Stimulated activated CD4-positive, alpha-beta T cell treated with anti-CD3 and anti-CD28 coated beads, Interleukin-2, amount 100 ng/mL, for 48 hours (primary cell): ENCODE measurements at regions not wholly inside any gene's neighbourhood (a gene's known extent, or its start where the extent isn't known, plus 50 kb on each side); places are given as distances from the start of the nearest gene placed in this dataset.

ENCODE experiments used
- DNase-seq, 2 donors: peaks; one replicate each; pipeline ENCODE4 v3.0.0-alpha.2; 2020

- DNase-seq, result no peak
These were observed 88.3 kb upstream of the ST8SIA2 start for GRCh38 chr15:92305343-92305742.

GRCh38 chr15:92306663-92307062 is 87.0 kb upstream of the ST8SIA2 start:
- no peak for DNase-seq

- no peak for DNase-seq
These were observed 78.5 kb upstream of the ST8SIA2 start for GRCh38 chr15:92315144-92315543.

- DNase-seq, result no peak
These were observed 78.0 kb upstream of the ST8SIA2 start for GRCh38 chr15:92315595-92316211.

- DNase-seq, result no peak
These were observed 76.9 kb upstream of the ST8SIA2 start for GRCh38 chr15:92316586-92317295.

- no peak for DNase-seq
These were observed 73.5 kb upstream of the ST8SIA2 start for GRCh38 chr15:92320012-92320699.

GRCh38 chr15:92322566-92323355 is 70.9 kb upstream of the ST8SIA2 start:
- DNase-seq, result no peak

GRCh38 chr15:92323525-92323924 is 70.2 kb upstream of the ST8SIA2 start:
- DNase-seq, result no peak

GRCh38 chr15:92324101-92324963 is 69.3 kb upstream of the ST8SIA2 start:
- no peak for DNase-seq

GRCh38 chr15:92326236-92326635 is 67.4 kb upstream of the ST8SIA2 start:
- no peak for DNase-seq

- DNase-seq, result no peak
These were observed 66.6 kb upstream of the ST8SIA2 start for GRCh38 chr15:92327033-92327432.

GRCh38 chr15:92328207-92328606 is 65.5 kb upstream of the ST8SIA2 start:
- DNase-seq, result no peak

- DNase-seq, result no peak
These were observed 61.4 kb upstream of the ST8SIA2 start for GRCh38 chr15:92332125-92332899.

- DNase-seq, result no peak
These were observed 60.0 kb upstream of the ST8SIA2 start for GRCh38 chr15:92333709-92334108.

- no peak for DNase-seq
These were observed 57.2 kb upstream of the ST8SIA2 start for GRCh38 chr15:92336419-92336987.

- DNase-seq, result no peak
These were observed 54.3 kb upstream of the ST8SIA2 start for GRCh38 chr15:92339361-92339760.
